ENCODE measurements at regions not wholly inside any gene's neighbourhood (a gene's known extent, or its start where the extent isn't known, plus 50 kb on each side); places are given as distances from the start of the nearest gene placed in this dataset.

- H3K18ac ChIP-seq (ENCODE audit: insufficient read length, low read depth, low read length), result no peak overlapping the region
- no peak overlapping the region for H3K27ac ChIP-seq (ENCODE audit: insufficient read length, low read depth, low read length)
- no peak overlapping the region for H3T11ph ChIP-seq (ENCODE audit: low read length)
- no CpG with 5 or more reads among the region's 12 CpGs for WGBS (ENCODE audit: extremely low coverage, insufficient read length, low lambda C conversion rate)
- no peaks in the 10 kb centered on the region for H3K9me3 ChIP-seq (ENCODE audit: control insufficient read depth, low read depth, low read length)
- no peak overlapping the region for H3K4ac ChIP-seq (ENCODE audit: low read depth, low read length)
- no peak overlapping the region for H4K91ac ChIP-seq (ENCODE audit: insufficient read length, low read depth, low read length)
- H4K5ac ChIP-seq (ENCODE audit: insufficient read length, low read depth, low read length), result no peak overlapping the region
- no peak overlapping the region for H3K23ac ChIP-seq (ENCODE audit: insufficient read length, low read depth, low read length)
- no peak for DNase-seq
- H2BK5ac ChIP-seq (ENCODE audit: insufficient read length, low read length), result no peak overlapping the region
- TF ChIP-seq CTCF (conservative IDR thresholded peaks at IDR 0.05), result no peak
- H3K4me2 ChIP-seq (ENCODE audit: insufficient read depth, insufficient read length, low read length), result no peak overlapping the region
- no peak overlapping the region for H2BK120ac ChIP-seq (ENCODE audit: low read depth, low read length, poor library complexity, severe bottlenecking)
- no peaks in the 10 kb centered on the region for H3K23me2 ChIP-seq (ENCODE audit: insufficient read length, low read depth, low read length, poor library complexity, severe bottlenecking)
- H2BK20ac ChIP-seq (ENCODE audit: low read depth, low read length, poor library complexity, severe bottlenecking), result no peak overlapping the region
- H3K4me1 ChIP-seq (ENCODE audit: insufficient read depth, low read length), result 0 out of 2 replicates have a peak, but pooled peaks cover 3% of the 10 kb centered on the region
- no peak overlapping the region for H4K8ac ChIP-seq (replicated peaks; ENCODE audit: insufficient read length, low read depth, low read length)
- Mint-ChIP-seq H3K27ac (peak overlapping the region in 2 of 3 experiments; percentile 3 to 52; a peak in 3 of 7 replicates), H3K36me3 (ENCODE audit: insufficient read depth in 1 of 3, low read depth in 3 of 3) (no peaks in the 10 kb centered on the region), H3K4me1 (peaks cover 16 to 21% of the 10 kb centered on the region in 2 experiments), H3K27me3 (ENCODE audit: low read depth) (peaks cover 5% of the 10 kb centered on the region), H3K4me3 (no peak overlapping the region), H3K9me3 (no peaks in the 10 kb centered on the region; a peak in 1 of 5 replicates)
- H2BK12ac ChIP-seq (ENCODE audit: insufficient read length, low read depth, low read length), result no peak overlapping the region
- H3K9ac ChIP-seq (ENCODE audit: extremely low read depth, insufficient read length, low read length), result no peak overlapping the region
- no peak overlapping the region for H2AK5ac ChIP-seq (ENCODE audit: insufficient read length, low read length)
- no peak overlapping the region; the same call in 1 of the 2 replicates for H3K14ac ChIP-seq (ENCODE audit: insufficient read depth, low read length)
- no peaks in the 10 kb centered on the region for H3K27me3 ChIP-seq (ENCODE audit: insufficient read depth, low read length)
- H3K56ac ChIP-seq (ENCODE audit: insufficient read length, low read depth, low read length), result no peak overlapping the region
- H2BK15ac ChIP-seq (ENCODE audit: low read depth, low read length), result no peak overlapping the region
- H2AFZ ChIP-seq (ENCODE audit: low read length), result no peak overlapping the region
- no peaks in the 10 kb centered on the region for H3K79me2 ChIP-seq (ENCODE audit: insufficient read depth, low read length)
- no peaks in the 10 kb centered on the region for H4K20me1 ChIP-seq (ENCODE audit: control insufficient read depth, insufficient read depth, insufficient read length)
- no peaks in the 10 kb centered on the region for H3K79me1 ChIP-seq (ENCODE audit: insufficient read depth, low read depth, low read length, poor library complexity, severe bottlenecking)
These were observed 147.6 kb downstream of the MIAT start for GRCh38 chr22:26804911-26805539.
